Fibroblast of villous mesenchyme (primary cell): ENCODE measurements at regions not wholly inside any gene's neighbourhood (a gene's known extent, or its start where the extent isn't known, plus 50 kb on each side); places are given as distances from the start of the nearest gene placed in this dataset.

ENCODE experiments used
- DNase-seq: peaks from one replicate; pipeline ENCODE4 v3.0.0-alpha.2; 2010; ENCODE audit warnings: low read depth
- H3K4me3 ChIP-seq: 2 replicates; pipeline ENCODE4 v1.5.1; 2011; ENCODE audit warnings: low read depth, mild to moderate bottlenecking, low read length
- CTCF ChIP-seq: IDR thresholded peaks from 2 replicates; pipeline ENCODE4 v1.5.1; 2012; ENCODE audit warnings: low read depth, mild to moderate bottlenecking, low read length; ENCODE audit not compliant: insufficient read depth

DNA sequence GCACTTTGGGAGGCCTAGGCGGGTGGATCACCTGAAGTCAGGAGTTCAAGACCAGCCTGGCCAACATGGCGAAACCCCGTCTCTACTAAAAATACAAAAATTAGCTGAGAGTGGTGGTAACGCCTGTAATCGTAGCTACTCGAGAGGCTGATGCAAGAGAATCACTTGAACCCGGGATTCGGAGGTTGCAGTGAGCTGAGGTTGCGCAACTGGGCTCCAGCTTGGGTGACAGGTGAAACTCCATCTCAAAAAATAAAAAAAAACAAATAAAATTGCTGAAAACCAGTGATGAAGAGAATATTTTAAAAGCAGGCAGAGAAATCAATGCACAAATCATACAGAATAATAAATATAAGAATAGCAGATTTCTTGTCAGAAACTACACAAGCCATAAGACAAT, 129.3 kb downstream of the SLIT2 start:
- no peak overlapping the region for H3K4me3 ChIP-seq
- DNase-seq, result no peak
- TF ChIP-seq CTCF, result no peak

GRCh38 chr4:20383283-20383682, 131.6 kb downstream of the SLIT2 start:
- TF ChIP-seq CTCF, result no peak
- H3K4me3 ChIP-seq, result no peak overlapping the region
- DNase-seq, result no peak

GRCh38 chr4:20383969-20384368, 132.3 kb downstream of the SLIT2 start:
- no peak overlapping the region for H3K4me3 ChIP-seq
- no peak for TF ChIP-seq CTCF
- no peak for DNase-seq

GRCh38 chr4:20384456-20384855, 132.8 kb downstream of the SLIT2 start:
- no peak for DNase-seq
- H3K4me3 ChIP-seq, result no peak overlapping the region
- no peak for TF ChIP-seq CTCF

DNA sequence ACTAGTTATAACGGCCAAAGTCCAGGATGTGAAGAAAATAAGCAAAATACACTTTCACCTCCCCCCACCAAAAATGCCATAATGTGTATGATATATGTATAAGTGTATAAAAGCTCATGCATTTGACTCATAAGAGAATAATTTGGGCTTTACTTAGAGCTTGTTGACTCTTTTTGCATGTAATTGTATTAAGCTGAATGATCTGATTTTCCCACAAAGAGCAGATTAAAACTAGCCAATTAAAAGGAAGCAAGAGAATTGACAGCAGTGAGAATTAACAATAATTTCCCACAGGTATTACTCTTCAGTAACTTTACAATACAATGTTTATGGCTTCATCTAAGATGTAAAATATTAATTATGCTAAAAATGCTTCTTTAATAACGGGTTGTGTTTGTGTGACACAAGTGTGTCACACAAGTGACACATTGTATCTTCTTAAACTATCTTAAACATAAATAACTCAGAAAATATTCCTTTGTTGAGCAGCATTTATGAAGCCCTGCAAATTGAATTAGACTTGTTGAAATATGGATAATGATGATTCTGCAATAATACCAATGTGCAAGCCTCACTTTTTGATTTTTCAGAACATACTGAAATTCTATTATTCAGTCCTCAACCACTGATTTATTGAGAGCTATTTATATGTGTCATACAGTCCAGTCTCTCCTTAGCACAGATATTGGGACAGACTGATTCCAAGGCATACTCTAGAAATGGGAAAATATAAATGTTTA, 134.5 kb downstream of the SLIT2 start:
- DNase-seq, result no peak
- TF ChIP-seq CTCF, result no peak
- H3K4me3 ChIP-seq, result no peak overlapping the region

- DNase-seq, result no peak
- H3K4me3 ChIP-seq, result no peak overlapping the region
- TF ChIP-seq CTCF, result no peak
These were observed 135.2 kb downstream of the SLIT2 start for GRCh38 chr4:20386906-20387305.

DNA sequence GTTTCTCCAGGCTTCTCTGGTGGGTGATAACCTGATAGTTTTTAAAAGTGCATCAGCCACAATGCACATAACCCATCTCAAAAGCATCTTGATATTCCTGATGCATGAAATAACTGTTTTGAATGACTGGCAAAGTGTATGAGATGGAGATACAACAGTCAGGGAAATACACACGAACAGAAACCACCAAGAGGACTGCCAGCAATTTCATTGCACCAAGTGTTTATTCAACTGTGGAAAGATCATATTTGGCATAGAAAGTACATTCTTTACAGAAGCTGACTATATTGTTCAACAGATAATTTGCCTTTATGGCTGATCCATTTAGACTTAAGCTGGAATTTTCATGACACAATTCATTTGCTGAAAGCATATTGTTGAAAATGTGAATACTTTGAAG, 139.5 kb downstream of the SLIT2 start:
- H3K4me3 ChIP-seq, result no peak overlapping the region
- TF ChIP-seq CTCF, result no peak
- DNase-seq, result no peak
